A549 (cell line): ENCODE measurements at regions not wholly inside any gene's neighbourhood (a gene's known extent, or its start where the extent isn't known, plus 50 kb on each side); places are given as distances from the start of the nearest gene placed in this dataset.

Experiments used
- ATAC-seq, 2 experiments: fragments of 200-7000 bp in 1 of 2; fragments of >200 bp in 1 of 2; cut with Nextera tagmentation in 1 of 2; cut with Tn5 transposase in 1 of 2; 3 replicates each; pipeline versions ENCODE4 v1.8.0 to v1.9.1; 2018 to 2020; ENCODE audit warnings: mild to moderate bottlenecking in 1 of 2, moderate library complexity in 1 of 2
- CTCF ChIA-PET: fragments of 300-600 bp; sonication (Branson Sonifier 250); formaldehyde crosslinking; extraction: SDS; loops from one replicate; lab custom pipeline; 2021; ENCODE audit warnings: antibody characterized with exemption, inconsistent platforms; lab: Yijun Ruan, JAX
- POLR2A ChIA-PET: fragments of 350-600 bp; formaldehyde crosslinking; extraction: SDS; loops from one replicate; lab custom pipeline; 2021; ENCODE audit warnings: antibody characterized with exemption, inconsistent platforms; lab: Yijun Ruan, JAX
- DNase-seq, 2 experiments: peaks; one replicate each; pipeline versions ENCODE4 v3.0.0 to v3.0.0-alpha.2; 2011 to 2016; ENCODE audit warnings: low read depth in 1 of 2, low spot score in 1 of 2
- FAIRE-seq: peaks from 2 replicates; lab custom pipeline; 2011; peaks lifted over from hg19 to GRCh38; lab: Jason Lieb, UNC
- H3K27ac ChIP-seq, 2 experiments: fragments of >200 bp; sonication (Bioruptor Twin); formaldehyde crosslinking; 3 replicates each; pipeline ENCODE4 v1.5.1; 2016 to 2017
- H3K4me1 ChIP-seq: fragments of >200 bp; sonication (Bioruptor Twin); formaldehyde crosslinking; 3 replicates; pipeline ENCODE4 v1.6.1; 2016
- H3K4me2 ChIP-seq: fragments of >200 bp; sonication (Bioruptor Twin); formaldehyde crosslinking; 3 replicates; pipeline ENCODE4 v1.6.1; 2016
- H3K4me3 ChIP-seq: fragments of >200 bp; sonication (Bioruptor Twin); formaldehyde crosslinking; 3 replicates; pipeline ENCODE4 v1.5.1; 2016
- H3K9me3 ChIP-seq: fragments of >200 bp; sonication (Bioruptor Twin); formaldehyde crosslinking; 3 replicates; pipeline ENCODE4 v1.6.1; 2016
- BCL3 ChIP-seq: fragments of >200 bp; sonication (Bioruptor Twin); formaldehyde crosslinking; IDR thresholded peaks from 3 replicates; pipeline ENCODE4 v1.6.1; 2016
- CHD2 ChIP-seq: fragments of 150-350 bp; IDR thresholded peaks from 2 replicates; pipeline ENCODE4 v1.6.1; 2014; ENCODE audit warnings: low read length; ENCODE audit not compliant: partially characterized antibody
- CHD4 ChIP-seq: fragments of 200-600 bp; sonication (generic); IDR thresholded peaks from 2 replicates; pipeline ENCODE4 v1.6.1; 2016; ENCODE audit warnings: antibody characterized with exemption, mild to moderate bottlenecking, borderline replicate concordance
- EHMT2 ChIP-seq: fragments of 200-600 bp; sonication (generic); IDR thresholded peaks from 2 replicates; pipeline ENCODE4 v1.6.1; 2016; ENCODE audit warnings: antibody characterized with exemption, low read depth, mild to moderate bottlenecking, moderate library complexity
- EP300 ChIP-seq, 2 experiments: fragments of >200 bp; sonication (Bioruptor Twin); formaldehyde crosslinking; IDR thresholded peaks; 2 replicates in 1 of 2; 3 replicates in 1 of 2; pipeline ENCODE4 v1.6.1; 2016 to 2017
- ESRRA ChIP-seq: fragments of 150-350 bp; IDR thresholded peaks from 2 replicates; pipeline ENCODE4 v1.6.1; 2014; ENCODE audit warnings: mild to moderate bottlenecking, low read length, borderline replicate concordance
- FOSL2 ChIP-seq, 2 experiments: fragments of 450-650 bp in 1 of 2; fragments of >200 bp in 1 of 2; sonication (Bioruptor Twin) in 1 of 2; formaldehyde crosslinking; IDR thresholded peaks; 2 replicates each; pipeline versions ENCODE4 v1.5.0 to v1.6.1; 2016 to 2020; ENCODE audit warnings: mild to moderate bottlenecking in 1 of 2, moderate library complexity in 1 of 2
- FOXS1 ChIP-seq: fragments of 250-450 bp; sonication (Bioruptor Pico); IDR thresholded peaks from 2 replicates; pipeline ENCODE4 v1.5.0; 2020; ENCODE audit warnings: mild to moderate bottlenecking, moderate library complexity
- HDAC2 ChIP-seq: fragments of 200-600 bp; sonication (generic); IDR thresholded peaks from 2 replicates; pipeline ENCODE4 v1.6.1; 2016
- HEYL ChIP-seq: fragments of 250-450 bp; sonication (Bioruptor Pico); IDR thresholded peaks from 2 replicates; pipeline ENCODE4 v1.8.0; 2021; ENCODE audit warnings: mild to moderate bottlenecking, moderate library complexity
- HOXB13 ChIP-seq: fragments of 250-450 bp; sonication (Bioruptor Pico); IDR thresholded peaks from 2 replicates; pipeline ENCODE4 v1.5.0; 2020; ENCODE audit warnings: low read depth, mild to moderate bottlenecking, moderate library complexity
- JUN ChIP-seq, 2 experiments: fragments of >200 bp; sonication (Bioruptor Twin); formaldehyde crosslinking; IDR thresholded peaks; 2 replicates in 1 of 2; 3 replicates in 1 of 2; pipeline ENCODE4 v1.6.1; 2016 to 2017
- KDM1A ChIP-seq: fragments of 200-600 bp; sonication (generic); IDR thresholded peaks from 2 replicates; pipeline ENCODE4 v1.6.1; 2016; ENCODE audit warnings: low read depth, mild to moderate bottlenecking
- MYC ChIP-seq: IDR thresholded peaks from 2 replicates; pipeline ENCODE4 v1.6.1; 2012; ENCODE audit warnings: mild to moderate bottlenecking, inconsistent platforms, low read length, improper control_type of control experiment, borderline replicate concordance
- NR3C1 ChIP-seq: fragments of >200 bp; sonication (Bioruptor Twin); formaldehyde crosslinking; IDR thresholded peaks from 3 replicates; pipeline ENCODE4 v1.6.1; 2017
- POLR2A ChIP-seq: IDR thresholded peaks from 2 replicates; pipeline ENCODE4 v1.6.1; 2012; ENCODE audit warnings: mild to moderate bottlenecking, low read length
- RCOR1 ChIP-seq: fragments of 150-350 bp; IDR thresholded peaks from 2 replicates; pipeline ENCODE4 v1.6.1; 2014; ENCODE audit warnings: antibody characterized with exemption, low read length, low read depth
- RFX5 ChIP-seq: fragments of 450-650 bp; IDR thresholded peaks from 2 replicates; pipeline ENCODE4 v1.7.1; 2014; ENCODE audit warnings: antibody characterized with exemption, mild to moderate bottlenecking, moderate library complexity
- SMC3 ChIP-seq: fragments of >200 bp; sonication (Bioruptor Twin); formaldehyde crosslinking; IDR thresholded peaks from 3 replicates; pipeline ENCODE4 v1.6.1; 2018; ENCODE audit warnings: inconsistent platforms
- SREBF2 ChIP-seq: fragments of 450-650 bp; IDR thresholded peaks from 2 replicates; pipeline ENCODE4 v1.6.1; 2014; ENCODE audit warnings: mild to moderate bottlenecking, moderate library complexity
- TP53 ChIP-seq: fragments of 250-450 bp; sonication (Bioruptor Pico); IDR thresholded peaks from 2 replicates; pipeline ENCODE4 v1.5.0; 2021; ENCODE audit warnings: mild to moderate bottlenecking, moderate library complexity
- USF2 ChIP-seq: fragments of 450-650 bp; IDR thresholded peaks from 2 replicates; pipeline ENCODE4 v1.6.1; 2014; ENCODE audit warnings: antibody characterized with exemption
- WGBS: methylation state at CpG from one replicate; pipeline ENCODE4 v1.1.6; 2017; ENCODE audit errors: missing lambda C conversion rate; 5-methylcytosine and 5-hydroxymethylcytosine counted together
- TF ChIP-seq, protein P1 (sequence below): fragments of >200 bp; sonication (Bioruptor Twin); formaldehyde crosslinking; IDR thresholded peaks from 3 replicates; pipeline ENCODE4 v1.5.1; 2016

GRCh38 chr14:76706811-76707210 is 54.5 kb upstream of the VASH1 start:
- no peak for FAIRE-seq
- Histone ChIP-seq H3K9me3 (no peaks in the 10 kb centered on the region), H3K4me1 (0 out of 3 replicates have a peak, but pooled peaks cover 3% of the 10 kb centered on the region), H3K4me2 (no peak overlapping the region), H3K4me3 (no peak overlapping the region), H3K27ac (no peak overlapping the region)
- no peak for TF ChIP-seq CHD4
- no peak for TF ChIP-seq JUN (IDR thresholded peaks at IDR 0.05)
- no peak for TF ChIP-seq SREBF2
- TF ChIP-seq BCL3, result no peak
- TF ChIP-seq ESRRA, result no peak
- TF ChIP-seq HEYL, result no peak
- TF ChIP-seq NR3C1, result no peak
- no peak for TF ChIP-seq HDAC2
- no peak for TF ChIP-seq HOXB13 (CRISPR knock-in tag)
- TF ChIP-seq KDM1A, result no peak
- TF ChIP-seq FOSL2 (IDR thresholded peaks at IDR 0.05), result no peak
- no peak for TF ChIP-seq FOSL2 (CRISPR knock-in tag; IDR thresholded peaks at IDR 0.05)
- no peak for TF ChIP-seq FOXS1 (CRISPR knock-in tag)
- no peak for TF ChIP-seq RFX5
- no peak for TF ChIP-seq RCOR1
- TF ChIP-seq MYC, result no peak
- no peak for DNase-seq
- 84% methylated on average over 15 of the region's 29 CpGs for WGBS
- CTCF ChIA-PET, result interaction anchor here (0.6 to 9.8 kb wide), 6 partner anchors 10 to 607 kb away, joined by 3 to 87 read pairs (median 3); partner anchors contain the start of gene ANGEL1
- ATAC-seq, result no peak
- POLR2A ChIA-PET, result no interaction called here

GRCh38 chr14:76708028-76708427 is 53.2 kb upstream of the VASH1 start:
- Histone ChIP-seq H3K9me3 (no peaks in the 10 kb centered on the region), H3K27ac (no peak overlapping the region), H3K4me1 (0 out of 3 replicates have a peak, but pooled peaks cover 3% of the 10 kb centered on the region), H3K4me2 (no peak overlapping the region)
- CTCF ChIA-PET, result interaction anchor here (0.8 to 9.8 kb wide), 6 partner anchors 12 to 378 kb away, joined by 3 to 87 read pairs (median 18); partner anchors contain the start of gene ANGEL1
- DNase-seq, result no peak
- POLR2A ChIA-PET, result no interaction called here
- no peak for FAIRE-seq
- no peak for ATAC-seq
- TF ChIP-seq TP53 (CRISPR knock-in tag), result no peak
- TF ChIP-seq SMC3, result no peak
- TF ChIP-seq HEYL, result no peak
- no peak for TF ChIP-seq EHMT2
- TF ChIP-seq, all 56 proteins: peak for 0
- 49% methylated on average over 6 of the region's 6 CpGs for WGBS
- no peak overlapping the region for H3K4me3 ChIP-seq

- DNase-seq (no peak), FAIRE-seq (no peak), ATAC-seq (no peak)
- H3K27ac ChIP-seq, result no peak overlapping the region
- H3K4me3 ChIP-seq, result no peak overlapping the region
- TF ChIP-seq EP300 (IDR thresholded peaks at IDR 0.05) (no peak), CHD2 (no peak), POLR2A (no peak), USF2 (no peak), TP53 (CRISPR knock-in tag) (no peak)
- TF ChIP-seq, protein P1, sequence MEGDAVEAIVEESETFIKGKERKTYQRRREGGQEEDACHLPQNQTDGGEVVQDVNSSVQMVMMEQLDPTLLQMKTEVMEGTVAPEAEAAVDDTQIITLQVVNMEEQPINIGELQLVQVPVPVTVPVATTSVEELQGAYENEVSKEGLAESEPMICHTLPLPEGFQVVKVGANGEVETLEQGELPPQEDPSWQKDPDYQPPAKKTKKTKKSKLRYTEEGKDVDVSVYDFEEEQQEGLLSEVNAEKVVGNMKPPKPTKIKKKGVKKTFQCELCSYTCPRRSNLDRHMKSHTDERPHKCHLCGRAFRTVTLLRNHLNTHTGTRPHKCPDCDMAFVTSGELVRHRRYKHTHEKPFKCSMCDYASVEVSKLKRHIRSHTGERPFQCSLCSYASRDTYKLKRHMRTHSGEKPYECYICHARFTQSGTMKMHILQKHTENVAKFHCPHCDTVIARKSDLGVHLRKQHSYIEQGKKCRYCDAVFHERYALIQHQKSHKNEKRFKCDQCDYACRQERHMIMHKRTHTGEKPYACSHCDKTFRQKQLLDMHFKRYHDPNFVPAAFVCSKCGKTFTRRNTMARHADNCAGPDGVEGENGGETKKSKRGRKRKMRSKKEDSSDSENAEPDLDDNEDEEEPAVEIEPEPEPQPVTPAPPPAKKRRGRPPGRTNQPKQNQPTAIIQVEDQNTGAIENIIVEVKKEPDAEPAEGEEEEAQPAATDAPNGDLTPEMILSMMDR, result no peak
- no peak overlapping the region for H3K4me2 ChIP-seq
- H3K9me3 ChIP-seq, result no peaks in the 10 kb centered on the region
- CTCF ChIA-PET, result interaction anchor here (0.6 to 9.8 kb wide), 8 partner anchors 10 to 926 kb away, joined by 3 to 87 read pairs (median 8); partner anchors contain the start of gene ANGEL1
- WGBS, result 65% methylated on average over 8 of the region's 8 CpGs
- POLR2A ChIA-PET, result no interaction called here
- H3K4me1 ChIP-seq, result 0 out of 3 replicates have a peak, but pooled peaks cover 3% of the 10 kb centered on the region
These were observed 52.5 kb upstream of the VASH1 start for GRCh38 chr14:76708771-76709170.
